ENCODE measurements at regions not wholly inside any gene's neighbourhood (a gene's known extent, or its start where the extent isn't known, plus 50 kb on each side); places are given as distances from the start of the nearest gene placed in this dataset.
"Not testable (repeated sequence)": the region's sequence is repeated elsewhere in the genome, so short reads cannot be mapped to it uniquely, and the experiment has no call there.

DNA sequence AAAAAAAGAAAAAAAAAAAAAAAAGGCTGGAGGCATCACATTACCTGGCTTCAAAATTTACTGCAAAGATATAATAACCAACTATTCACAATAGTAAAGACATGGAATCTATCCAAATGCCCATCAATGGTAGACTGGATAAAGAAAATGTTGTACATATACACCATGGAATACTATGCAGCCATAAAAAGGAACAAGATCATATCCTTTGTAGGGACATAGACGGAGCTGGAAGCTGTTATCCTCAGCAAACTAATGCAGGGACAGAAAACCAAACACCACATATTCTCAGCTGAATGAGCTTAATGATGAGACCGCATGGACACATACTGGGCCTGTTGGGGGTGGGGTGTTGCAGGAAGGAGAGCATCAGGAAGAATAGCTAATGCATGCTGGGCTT, 330.5 kb downstream of the SRGAP2C start:
- intact Hi-C loops (cut with DNase I): no loop called here
- no peak for DNase-seq
- no peak overlapping the region for H3K4me3 ChIP-seq (ENCODE audit: low read length in 2 of 2)
- no peaks in the 10 kb centered on the region for H3K4me1 ChIP-seq (ENCODE audit: control insufficient read depth in 1 of 2, insufficient read depth in 2 of 2, low read length in 2 of 2)
- H3K27ac ChIP-seq (ENCODE audit: low read depth in 1 of 2, low read length in 2 of 2): no peak overlapping the region
- 89 to 90% methylated on average over 2 of the region's 2 CpGs for WGBS, 2 donors
- no peaks in the 10 kb centered on the region for H3K9me3 ChIP-seq (ENCODE audit: control insufficient read depth, low read length)
- ATAC-seq (ENCODE audit: low FRiP score): no peak
- no peaks in the 10 kb centered on the region for H3K27me3 ChIP-seq (ENCODE audit: control insufficient read depth in 1 of 2, insufficient read depth in 2 of 2, low read length in 1 of 2)
- no peaks in the 10 kb centered on the region for H3K36me3 ChIP-seq (ENCODE audit: control insufficient read depth in 1 of 2, insufficient read depth in 2 of 2, low read length in 1 of 2)

DNA sequence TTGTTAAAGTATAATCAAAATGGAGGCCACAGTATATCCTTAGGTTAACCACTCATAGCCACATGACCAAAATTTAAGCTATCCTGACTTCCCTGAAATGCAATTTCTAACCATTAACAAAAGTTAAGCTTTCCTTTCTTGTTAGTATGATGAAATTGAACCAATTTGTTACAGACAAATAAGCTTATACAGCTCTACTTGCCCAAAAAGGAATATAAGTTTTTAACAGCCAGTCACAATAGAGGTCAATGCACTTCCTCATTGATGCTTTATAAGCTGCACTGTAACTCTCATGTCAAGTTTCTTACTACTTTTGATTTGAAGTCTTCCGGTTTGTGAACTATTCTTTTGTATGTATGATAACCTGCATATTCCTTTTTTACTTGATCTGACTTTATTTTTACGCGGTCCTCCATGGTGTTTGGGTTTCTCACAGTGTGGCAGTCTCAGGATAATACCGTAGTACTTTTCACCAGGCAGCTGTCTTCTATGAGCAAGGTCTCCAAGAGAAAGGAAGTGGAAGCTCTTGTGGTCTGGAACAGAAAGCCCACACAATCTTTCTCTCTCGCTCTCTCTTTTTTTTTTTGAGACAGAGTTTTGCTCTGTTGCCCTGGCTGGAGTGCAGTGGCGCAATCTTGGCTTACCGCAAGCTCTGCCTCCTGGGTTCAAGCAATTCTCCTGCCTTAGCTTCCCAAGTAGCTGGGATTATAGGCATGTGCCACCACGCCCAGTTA, 331.6 kb downstream of the SRGAP2C start:
- Histone ChIP-seq H3K4me1 (ENCODE audit: control insufficient read depth in 1 of 2, insufficient read depth in 2 of 2, low read length in 2 of 2) (no peaks in the 10 kb centered on the region), H3K4me3 (ENCODE audit: low read length in 2 of 2) (no peak overlapping the region), H3K36me3 (ENCODE audit: control insufficient read depth in 1 of 2, insufficient read depth in 2 of 2, low read length in 1 of 2) (no peaks in the 10 kb centered on the region), H3K9me3 (ENCODE audit: control insufficient read depth, low read length) (no peaks in the 10 kb centered on the region), H3K27me3 (ENCODE audit: control insufficient read depth in 1 of 2, insufficient read depth in 2 of 2, low read length in 1 of 2) (no peaks in the 10 kb centered on the region), H3K27ac (ENCODE audit: low read depth in 1 of 2, low read length in 2 of 2) (no peak overlapping the region)
- DNase-seq: peak in 1 of 2 donors; percentile 71
- WGBS, 2 donors: 88 to 92% methylated on average over 8 of the region's 8 CpGs
- intact Hi-C loops (cut with DNase I): no loop called here
- ATAC-seq (ENCODE audit: low FRiP score): no peak

DNA sequence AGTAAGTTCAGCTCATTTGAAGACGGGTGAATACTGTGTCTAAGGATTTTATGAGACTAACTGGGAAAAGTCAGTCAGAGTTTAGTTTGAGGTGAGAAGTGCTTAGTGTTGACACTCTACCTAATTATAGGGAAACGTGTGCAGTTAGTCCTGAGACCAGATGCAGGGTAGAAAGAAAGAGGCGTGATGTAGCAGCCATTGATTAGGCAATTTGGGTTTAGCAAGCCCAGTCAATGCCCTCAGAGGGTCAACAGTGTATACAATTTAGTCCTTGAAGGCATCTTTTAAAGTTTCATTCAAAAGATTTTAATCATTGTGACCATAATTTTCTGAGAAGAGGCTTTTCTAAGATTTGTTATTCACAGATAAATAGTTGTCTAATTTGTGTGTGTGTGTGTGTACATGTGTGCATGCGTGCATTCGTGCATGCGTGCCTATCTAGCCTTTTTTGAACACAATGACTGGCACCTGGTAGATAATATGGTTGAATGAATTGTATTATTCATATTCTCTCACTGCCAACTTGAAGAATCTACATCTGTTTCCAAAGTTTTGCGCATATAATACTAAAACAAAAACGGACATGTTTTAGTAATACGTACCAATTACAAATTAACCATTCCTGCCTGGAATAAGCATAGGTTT, 332.9 kb downstream of the SRGAP2C start:
- no peaks in the 10 kb centered on the region for H3K9me3 ChIP-seq (ENCODE audit: control insufficient read depth, low read length)
- H3K4me1 ChIP-seq (ENCODE audit: control insufficient read depth in 1 of 2, insufficient read depth in 2 of 2, low read length in 2 of 2): no peaks in the 10 kb centered on the region
- DNase-seq: no peak
- H3K27ac ChIP-seq (ENCODE audit: low read depth in 1 of 2, low read length in 2 of 2): no peak overlapping the region
- no peak overlapping the region for H3K4me3 ChIP-seq (ENCODE audit: low read length in 2 of 2)
- WGBS, 2 donors: 79 to 82% methylated on average over 9 of the region's 9 CpGs
- H3K27me3 ChIP-seq (ENCODE audit: control insufficient read depth in 1 of 2, insufficient read depth in 2 of 2, low read length in 1 of 2): no peaks in the 10 kb centered on the region
- ATAC-seq (ENCODE audit: low FRiP score): no peak
- intact Hi-C loops (cut with DNase I): no loop called here
- no peaks in the 10 kb centered on the region for H3K36me3 ChIP-seq (ENCODE audit: control insufficient read depth in 1 of 2, insufficient read depth in 2 of 2, low read length in 1 of 2)

DNA sequence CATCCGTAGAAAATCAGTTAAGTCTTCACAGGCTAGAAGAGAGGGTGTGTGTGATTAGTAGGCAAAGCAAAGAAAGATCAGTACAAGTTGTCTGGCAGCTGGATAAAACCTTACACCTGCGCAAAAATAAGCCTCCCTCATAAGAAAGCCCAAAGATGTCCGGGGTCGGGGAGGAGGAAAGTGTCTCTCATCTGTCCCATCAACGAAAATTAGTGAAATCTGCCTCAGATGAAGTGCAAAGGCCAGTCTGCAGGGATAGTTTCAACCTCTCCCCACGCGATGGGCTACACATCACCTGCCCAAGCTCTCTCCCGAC, 333.9 kb downstream of the SRGAP2C start:
- Histone ChIP-seq H3K9me3 (ENCODE audit: control insufficient read depth, low read length) (no peaks in the 10 kb centered on the region), H3K4me3 (ENCODE audit: low read length in 2 of 2) (no peak overlapping the region), H3K4me1 (ENCODE audit: control insufficient read depth in 1 of 2, insufficient read depth in 2 of 2, low read length in 2 of 2) (no peaks in the 10 kb centered on the region), H3K27ac (ENCODE audit: low read depth in 1 of 2, low read length in 2 of 2) (no peak overlapping the region), H3K36me3 (ENCODE audit: control insufficient read depth in 1 of 2, insufficient read depth in 2 of 2, low read length in 1 of 2) (no peaks in the 10 kb centered on the region), H3K27me3 (ENCODE audit: control insufficient read depth in 1 of 2, insufficient read depth in 2 of 2, low read length in 1 of 2) (no peaks in the 10 kb centered on the region)
- ATAC-seq (ENCODE audit: low FRiP score): no peak
- intact Hi-C loops (cut with DNase I): no loop called here
- 34 to 45% methylated on average over 8 of the region's 8 CpGs for WGBS, 2 donors
- no peak for DNase-seq

DNA sequence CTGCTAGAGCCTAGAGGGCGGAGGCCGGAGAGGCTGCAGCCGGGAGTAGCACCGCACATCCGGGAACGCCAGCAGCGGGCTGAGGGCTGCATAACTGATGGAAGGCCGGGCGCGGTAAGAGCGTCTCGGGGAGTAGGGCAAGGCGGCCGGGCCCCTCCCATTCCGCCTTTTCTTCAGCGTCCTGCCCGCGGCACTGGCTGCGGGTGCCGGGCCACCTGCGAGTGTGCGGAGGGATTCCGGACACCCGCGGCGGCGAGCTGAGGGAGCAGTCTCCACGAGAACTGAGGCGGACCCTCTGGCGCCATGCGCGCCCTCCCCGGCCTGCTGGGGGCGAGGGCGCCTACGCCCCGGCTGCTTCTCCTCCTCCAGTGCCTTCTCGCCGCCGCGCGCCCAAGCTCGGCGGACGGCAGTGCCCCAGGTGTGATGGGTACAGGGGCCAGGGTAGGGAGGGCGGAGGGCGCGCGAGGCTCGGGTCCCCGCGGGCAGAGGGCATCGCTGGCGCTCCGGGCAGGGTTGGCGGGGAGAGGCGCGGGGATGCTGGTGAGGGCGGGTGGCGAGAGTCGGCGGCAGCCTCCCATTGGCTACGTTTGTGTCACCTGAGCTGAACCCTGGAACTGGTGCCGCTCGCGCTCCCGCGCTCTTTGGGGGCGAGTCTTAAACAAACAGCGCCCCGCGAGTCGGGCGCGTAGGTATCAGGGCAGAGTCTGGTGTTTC, 334.4 kb downstream of the SRGAP2C start:
- WGBS, 2 donors: 2% methylated on average over 63 to 75 of the region's 75 CpGs
- Histone ChIP-seq H3K27ac (ENCODE audit: low read depth in 1 of 2, low read length in 2 of 2) (no peak overlapping the region), H3K4me1 (ENCODE audit: control insufficient read depth in 1 of 2, insufficient read depth in 2 of 2, low read length in 2 of 2) (no peaks in the 10 kb centered on the region), H3K4me3 (ENCODE audit: low read length in 2 of 2) (no peak overlapping the region), H3K27me3 (ENCODE audit: control insufficient read depth in 1 of 2, insufficient read depth in 2 of 2, low read length in 1 of 2) (no peaks in the 10 kb centered on the region), H3K9me3 (ENCODE audit: control insufficient read depth, low read length) (no peaks in the 10 kb centered on the region), H3K36me3 (ENCODE audit: control insufficient read depth in 1 of 2, insufficient read depth in 2 of 2, low read length in 1 of 2) (no peaks in the 10 kb centered on the region)
- peak; percentile 75 for ATAC-seq (ENCODE audit: low FRiP score)
- peak; percentile 83 to 84 for DNase-seq
- intact Hi-C loops (cut with DNase I): no loop called here

DNA sequence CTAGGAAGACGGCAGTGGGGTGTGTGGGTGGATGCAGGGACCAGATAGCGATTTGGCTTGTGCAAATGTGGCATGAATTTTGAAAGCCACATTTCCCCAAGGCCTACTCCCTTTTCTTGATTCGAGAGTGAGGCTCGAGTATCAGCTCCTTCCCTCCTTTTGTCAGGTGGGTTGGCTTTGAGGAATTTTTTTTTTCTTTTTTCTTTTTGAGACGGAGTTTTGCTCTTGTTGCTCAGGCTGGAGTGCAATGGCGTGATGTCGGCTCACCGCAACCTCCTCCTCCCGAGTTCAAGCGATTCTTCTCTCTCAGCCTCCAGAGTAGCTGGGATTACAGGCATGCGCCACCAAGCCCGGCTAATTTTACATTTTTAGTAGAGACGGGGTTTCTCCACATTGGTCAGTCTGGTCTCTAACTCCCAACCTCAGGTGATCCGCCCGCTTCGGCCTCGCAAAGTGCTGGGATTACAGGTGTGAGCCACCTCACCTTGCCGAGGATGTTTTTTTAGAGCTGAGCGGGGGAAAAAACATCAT, 335.0 kb downstream of the SRGAP2C start:
- H3K27me3 ChIP-seq (ENCODE audit: control insufficient read depth in 1 of 2, insufficient read depth in 2 of 2, low read length in 1 of 2); H3K27ac ChIP-seq (ENCODE audit: low read depth in 1 of 2, low read length in 2 of 2); H3K4me1 ChIP-seq (ENCODE audit: control insufficient read depth in 1 of 2, insufficient read depth in 2 of 2, low read length in 2 of 2); H3K9me3 ChIP-seq (ENCODE audit: control insufficient read depth, low read length); DNase-seq; H3K36me3 ChIP-seq (ENCODE audit: control insufficient read depth in 1 of 2, insufficient read depth in 2 of 2, low read length in 1 of 2); ATAC-seq (ENCODE audit: low FRiP score); intact Hi-C loops (cut with DNase I); H3K4me3 ChIP-seq (ENCODE audit: low read length in 2 of 2): not testable (repeated sequence)
- 50 to 57% methylated on average over 19 of the region's 19 CpGs for WGBS, 2 donors

DNA sequence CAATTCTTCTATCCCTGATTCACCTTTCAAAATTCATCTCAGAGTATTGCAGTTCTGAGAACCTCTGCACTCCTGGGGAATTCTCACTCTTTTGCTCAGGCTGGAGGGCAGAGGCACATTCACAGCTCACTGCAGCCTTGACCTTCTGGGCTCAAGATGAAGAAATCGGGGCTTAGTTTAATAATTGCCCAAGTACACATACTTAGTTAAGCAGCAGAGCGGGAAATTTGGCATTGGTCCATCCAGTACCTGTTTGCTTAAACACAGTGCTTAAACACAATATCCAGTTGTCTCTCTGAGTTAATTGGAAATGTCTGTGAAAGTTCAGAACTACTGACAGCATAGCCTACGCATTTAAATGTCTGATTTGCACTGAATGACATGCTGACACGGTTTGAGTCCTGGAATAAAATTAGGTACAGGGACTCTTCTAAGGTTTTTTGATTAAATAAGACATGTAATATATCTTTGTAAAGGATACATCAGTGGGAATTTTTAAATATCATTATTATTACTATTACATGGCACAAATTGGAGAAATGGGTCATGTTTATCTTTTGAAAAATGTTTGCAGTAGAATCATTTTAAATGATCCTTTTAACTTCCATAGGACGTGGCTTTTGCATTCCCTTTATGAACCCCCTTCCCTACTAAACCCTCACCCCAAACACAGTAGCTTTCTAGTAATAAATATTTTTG, 337.4 kb downstream of the SRGAP2C start:
- Histone ChIP-seq H3K4me1 (ENCODE audit: control insufficient read depth in 1 of 2, insufficient read depth in 2 of 2, low read length in 2 of 2) (no peaks in the 10 kb centered on the region), H3K27me3 (ENCODE audit: control insufficient read depth in 1 of 2, insufficient read depth in 2 of 2, low read length in 1 of 2) (no peaks in the 10 kb centered on the region), H3K36me3 (ENCODE audit: control insufficient read depth in 1 of 2, insufficient read depth in 2 of 2, low read length in 1 of 2) (no peaks in the 10 kb centered on the region), H3K9me3 (ENCODE audit: control insufficient read depth, low read length) (no peaks in the 10 kb centered on the region), H3K27ac (ENCODE audit: low read depth in 1 of 2, low read length in 2 of 2) (no peak overlapping the region), H3K4me3 (ENCODE audit: low read length in 2 of 2) (no peak overlapping the region)
- DNase-seq: no peak
- WGBS, 2 donors: 61 to 65% methylated on average over 5 of the region's 5 CpGs
- intact Hi-C loops (cut with DNase I): no loop called here
- no peak for ATAC-seq (ENCODE audit: low FRiP score)

DNA sequence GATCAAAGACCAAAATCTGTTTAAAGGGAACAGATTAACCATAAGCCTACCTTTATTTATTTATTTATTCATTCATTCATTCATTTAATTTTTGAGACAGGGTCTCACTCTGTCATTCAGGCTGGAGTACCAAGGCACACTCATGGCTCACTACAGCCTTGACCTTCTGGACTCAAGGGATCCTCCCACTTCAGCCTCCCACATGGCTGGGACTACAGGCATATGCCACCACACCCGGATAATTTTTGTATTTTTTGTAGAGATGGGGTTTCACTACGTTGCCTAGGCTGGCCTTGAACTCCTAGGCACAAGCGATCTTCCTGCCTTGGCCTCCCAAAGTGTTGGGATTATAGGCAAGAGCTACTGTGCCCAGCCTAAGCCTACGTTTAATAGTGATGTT, 338.3 kb downstream of the SRGAP2C start:
- H3K4me3 ChIP-seq (ENCODE audit: low read length in 2 of 2); H3K9me3 ChIP-seq (ENCODE audit: control insufficient read depth, low read length); H3K27ac ChIP-seq (ENCODE audit: low read depth in 1 of 2, low read length in 2 of 2); H3K4me1 ChIP-seq (ENCODE audit: control insufficient read depth in 1 of 2, insufficient read depth in 2 of 2, low read length in 2 of 2); ATAC-seq (ENCODE audit: low FRiP score); H3K27me3 ChIP-seq (ENCODE audit: control insufficient read depth in 1 of 2, insufficient read depth in 2 of 2, low read length in 1 of 2); intact Hi-C loops (cut with DNase I); DNase-seq; H3K36me3 ChIP-seq (ENCODE audit: control insufficient read depth in 1 of 2, insufficient read depth in 2 of 2, low read length in 1 of 2): not testable (repeated sequence)
- WGBS, 2 donors: 91 to 92% methylated on average over 4 of the region's 4 CpGs

Measured in aorta (tissue), 5 donors.